SJSA1 (cell line): ENCODE measurements at regions not wholly inside any gene's neighbourhood (a gene's known extent, or its start where the extent isn't known, plus 50 kb on each side); places are given as distances from the start of the nearest gene placed in this dataset.
"Not testable (repeated sequence)": the region's sequence is repeated elsewhere in the genome, so short reads cannot be mapped to it uniquely, and the experiment has no call there.

Experiments
- DNase-seq, 2 experiments: peaks; one replicate each; pipeline ENCODE4 v3.0.0-alpha.2; 2015 to 2020; ENCODE audit warnings: low spot score in 2 of 2, low read depth in 1 of 2
- H3K27ac ChIP-seq: fragments of 250-450 bp; sonication (Bioruptor Pico); 2 replicates; pipeline ENCODE4 v1.5.1; 2020; ENCODE audit warnings: mild to moderate bottlenecking, moderate library complexity
- H3K27me3 ChIP-seq: fragments of 250-450 bp; sonication (Bioruptor Pico); replicated peaks from 2 replicates; pipeline ENCODE4 v1.5.1; 2020; ENCODE audit warnings: mild to moderate bottlenecking, moderate library complexity
- H3K36me3 ChIP-seq: fragments of 250-450 bp; sonication (Bioruptor Pico); 2 replicates; pipeline ENCODE4 v1.5.1; 2020; ENCODE audit warnings: mild to moderate bottlenecking
- H3K4me1 ChIP-seq: fragments of 250-450 bp; sonication (Bioruptor Pico); replicated peaks from 2 replicates; pipeline ENCODE4 v1.6.1; 2021; ENCODE audit warnings: mild to moderate bottlenecking
- H3K4me3 ChIP-seq: fragments of 250-450 bp; sonication (Bioruptor Pico); 2 replicates; pipeline ENCODE4 v1.5.1; 2020; ENCODE audit warnings: mild to moderate bottlenecking
- H3K9me3 ChIP-seq: fragments of 250-450 bp; sonication (Bioruptor Pico); replicated peaks from 2 replicates; pipeline ENCODE4 v1.5.1; 2020; ENCODE audit warnings: mild to moderate bottlenecking

DNA sequence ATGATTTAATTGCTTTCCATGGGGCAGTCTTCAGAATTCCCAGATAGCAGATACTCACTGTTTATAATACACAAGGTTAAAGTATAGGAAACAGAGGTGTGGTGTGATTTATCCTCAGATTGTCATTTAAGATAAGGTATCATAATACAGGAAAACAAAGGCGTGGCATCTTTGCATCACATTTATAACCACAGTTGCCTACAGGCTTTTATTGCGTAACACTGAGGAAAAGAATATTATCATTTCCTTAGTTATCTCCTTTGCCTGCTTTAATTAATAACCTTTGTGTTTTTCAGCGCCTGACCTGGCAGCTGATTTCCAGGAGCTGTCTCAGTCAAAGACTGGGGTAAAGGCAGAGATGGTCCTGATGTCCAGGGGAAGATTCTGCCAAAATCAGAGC is 68.8 kb downstream of the SSX7 start:
- no peaks in the 10 kb centered on the region for H3K27me3 ChIP-seq
- no peaks in the 10 kb centered on the region for H3K36me3 ChIP-seq
- H3K9me3 ChIP-seq: no peaks in the 10 kb centered on the region
- H3K27ac ChIP-seq: no peak overlapping the region
- no peak for DNase-seq
- no peak overlapping the region for H3K4me3 ChIP-seq
- H3K4me1 ChIP-seq: no peaks in the 10 kb centered on the region

DNA sequence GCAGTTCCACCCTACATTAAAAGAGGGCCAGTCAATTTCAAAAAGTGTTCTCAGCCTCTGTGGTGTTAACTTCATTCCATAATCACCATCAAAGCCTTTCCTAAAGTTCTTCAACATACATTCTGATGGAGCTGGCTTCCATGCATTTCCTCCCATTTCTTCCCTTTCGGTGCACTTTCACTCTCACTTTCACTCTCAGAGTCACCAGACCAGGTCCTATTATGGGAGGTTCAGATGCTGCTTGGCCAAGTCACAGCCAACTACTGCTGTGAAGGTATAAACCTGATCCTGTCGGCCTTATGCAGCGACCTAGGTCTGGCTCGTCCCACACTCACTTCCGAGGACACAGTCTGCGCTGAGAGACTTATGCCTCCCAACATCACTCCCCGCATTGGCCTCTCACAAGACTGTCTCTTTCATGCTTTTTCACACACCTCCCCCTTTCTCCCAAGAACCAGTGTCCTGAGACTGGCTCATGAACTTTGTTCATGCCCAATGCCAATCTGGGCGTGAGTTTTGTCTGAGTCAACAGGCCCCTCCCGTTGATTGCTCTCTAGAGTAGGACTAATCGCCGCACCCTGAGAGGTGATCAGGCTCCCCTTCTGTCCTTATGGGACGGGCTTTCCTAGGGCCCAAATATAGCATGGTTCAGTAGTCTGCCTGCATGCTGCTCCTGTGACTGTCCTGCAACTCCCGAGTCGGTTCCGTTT is 60.8 kb upstream of the XAGE1B start:
- H3K27ac ChIP-seq: no peak overlapping the region
- no peaks in the 10 kb centered on the region for H3K4me1 ChIP-seq
- no peaks in the 10 kb centered on the region for H3K9me3 ChIP-seq
- DNase-seq: no peak
- H3K27me3 ChIP-seq: no peaks in the 10 kb centered on the region
- no peak overlapping the region for H3K4me3 ChIP-seq
- H3K36me3 ChIP-seq: no peaks in the 10 kb centered on the region

DNA sequence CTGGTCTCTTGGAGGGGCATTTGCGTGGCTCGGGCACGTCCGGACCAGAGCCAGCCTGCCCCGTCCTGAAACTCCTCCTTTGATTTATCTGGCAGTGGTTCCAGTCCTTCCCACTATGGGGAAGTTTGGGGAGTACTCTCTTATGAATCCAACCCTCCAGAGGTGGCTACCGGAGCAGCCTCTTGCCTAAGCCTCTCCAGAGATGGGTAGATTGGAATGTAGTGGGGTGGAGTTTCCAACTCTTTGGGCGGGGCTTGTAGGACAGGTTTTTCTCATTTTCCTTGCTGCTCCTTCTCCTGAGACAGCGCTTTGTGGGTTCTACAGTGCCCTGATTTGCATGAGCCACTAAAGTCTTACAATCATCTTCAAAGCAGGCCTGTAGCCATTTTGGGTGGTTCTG is 60.1 kb upstream of the XAGE1B start:
- Histone ChIP-seq H3K9me3 (no peaks in the 10 kb centered on the region), H3K4me1 (no peaks in the 10 kb centered on the region), H3K4me3 (no peak overlapping the region), H3K36me3 (no peaks in the 10 kb centered on the region), H3K27me3 (no peaks in the 10 kb centered on the region), H3K27ac (no peak overlapping the region)
- no peak for DNase-seq

GRCh38 chrX:52576474-52576873 is 59.6 kb upstream of the XAGE1B start:
- no peaks in the 10 kb centered on the region for H3K27me3 ChIP-seq
- no peak overlapping the region for H3K27ac ChIP-seq
- H3K4me3 ChIP-seq: no peak overlapping the region
- no peaks in the 10 kb centered on the region for H3K4me1 ChIP-seq
- H3K9me3 ChIP-seq: no peaks in the 10 kb centered on the region
- no peaks in the 10 kb centered on the region for H3K36me3 ChIP-seq
- no peak for DNase-seq

GRCh38 chrX:52574416-52575275 is 57.8 kb upstream of the XAGE1B start:
- H3K27ac ChIP-seq: no peak overlapping the region
- no peaks in the 10 kb centered on the region for H3K9me3 ChIP-seq
- DNase-seq: peak in 1 of 2 experiments; percentile 12
- no peak overlapping the region for H3K4me3 ChIP-seq
- no peaks in the 10 kb centered on the region for H3K36me3 ChIP-seq
- H3K27me3 ChIP-seq: no peaks in the 10 kb centered on the region
- no peaks in the 10 kb centered on the region for H3K4me1 ChIP-seq

GRCh38 chrX:52568146-52568545 is 51.3 kb upstream of the XAGE1B start:
- not testable (repeated sequence) for DNase-seq, H3K9me3 ChIP-seq

More at GRCh38 chrX:52568146-52568545, 51.3 kb upstream of the XAGE1B start:
- not testable (repeated sequence) for H3K27me3 ChIP-seq, H3K27ac ChIP-seq, H3K36me3 ChIP-seq, H3K4me3 ChIP-seq, H3K4me1 ChIP-seq
